ENCODE measurements at regions not wholly inside any gene's neighbourhood (a gene's known extent, or its start where the extent isn't known, plus 50 kb on each side); places are given as distances from the start of the nearest gene placed in this dataset.

DNA sequence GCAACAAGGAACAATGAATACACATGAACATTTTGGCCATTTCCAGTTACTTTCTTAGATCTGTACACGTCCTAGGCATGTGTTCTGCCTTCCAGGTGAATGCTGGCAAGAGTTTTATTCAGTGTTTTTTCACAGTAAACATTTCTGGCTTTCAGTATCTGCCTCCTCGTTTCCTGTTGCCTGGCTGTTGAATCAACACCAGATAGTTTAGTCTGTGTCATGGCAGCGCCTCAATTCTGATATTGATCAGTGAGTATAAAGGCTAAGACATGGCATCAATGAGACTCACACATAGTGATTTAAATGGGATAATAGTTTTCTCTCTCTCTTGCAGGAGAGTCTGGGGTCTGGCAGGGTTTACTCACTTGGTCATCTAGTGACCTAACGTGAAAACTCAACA is 266.9 kb upstream of the SLCO3A1 start:
- TF ChIP-seq EZH2phosphoT487 (IDR thresholded peaks at IDR 0.05; ENCODE audit: low read depth), result no peak
- TF ChIP-seq, protein P1, sequence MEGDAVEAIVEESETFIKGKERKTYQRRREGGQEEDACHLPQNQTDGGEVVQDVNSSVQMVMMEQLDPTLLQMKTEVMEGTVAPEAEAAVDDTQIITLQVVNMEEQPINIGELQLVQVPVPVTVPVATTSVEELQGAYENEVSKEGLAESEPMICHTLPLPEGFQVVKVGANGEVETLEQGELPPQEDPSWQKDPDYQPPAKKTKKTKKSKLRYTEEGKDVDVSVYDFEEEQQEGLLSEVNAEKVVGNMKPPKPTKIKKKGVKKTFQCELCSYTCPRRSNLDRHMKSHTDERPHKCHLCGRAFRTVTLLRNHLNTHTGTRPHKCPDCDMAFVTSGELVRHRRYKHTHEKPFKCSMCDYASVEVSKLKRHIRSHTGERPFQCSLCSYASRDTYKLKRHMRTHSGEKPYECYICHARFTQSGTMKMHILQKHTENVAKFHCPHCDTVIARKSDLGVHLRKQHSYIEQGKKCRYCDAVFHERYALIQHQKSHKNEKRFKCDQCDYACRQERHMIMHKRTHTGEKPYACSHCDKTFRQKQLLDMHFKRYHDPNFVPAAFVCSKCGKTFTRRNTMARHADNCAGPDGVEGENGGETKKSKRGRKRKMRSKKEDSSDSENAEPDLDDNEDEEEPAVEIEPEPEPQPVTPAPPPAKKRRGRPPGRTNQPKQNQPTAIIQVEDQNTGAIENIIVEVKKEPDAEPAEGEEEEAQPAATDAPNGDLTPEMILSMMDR (IDR thresholded peaks at IDR 0.05; ENCODE audit: low read depth, low read length), result no peak

Data from OCI-LY3 (cell line).